Breast epithelium (tissue), 4 donors: ENCODE measurements at regions not wholly inside any gene's neighbourhood (a gene's known extent, or its start where the extent isn't known, plus 50 kb on each side); places are given as distances from the start of the nearest gene placed in this dataset.

Experiments used
- DNase-seq, 2 donors: peaks; one replicate each; pipeline ENCODE4 v3.0.0-alpha.2; 2019; ENCODE audit warnings: low spot score in 2 of 2
- H3K27ac ChIP-seq, 2 donors: fragments of 200-600 bp; sonication (generic) in 1 of 2; one replicate each; pipeline ENCODE4 v1.5.1; 2016 to 2019; ENCODE audit warnings: mild to moderate bottlenecking in 1 of 2
- H3K27me3 ChIP-seq, 2 donors: fragments of 200-600 bp; sonication (generic) in 1 of 2; one replicate each; pipeline versions ENCODE4 v1.5.1 to v1.6.0; 2017 to 2019; ENCODE audit warnings: control low read depth in 1 of 2, mild to moderate bottlenecking in 1 of 2
- H3K36me3 ChIP-seq: fragments of 200-600 bp; one replicate; pipeline ENCODE4 v1.5.1; 2019
- H3K4me1 ChIP-seq, 2 donors: fragments of 200-600 bp; sonication (generic); one replicate each; pipeline ENCODE4 v1.5.1; 2016 to 2019; ENCODE audit warnings: control low read depth in 1 of 2
- H3K4me3 ChIP-seq, 3 donors: fragments of 200-600 bp; sonication (generic); 1 replicate in 2 of 3; 2 replicates in 1 of 3; pipeline ENCODE4 v1.5.1; 2016 to 2019; ENCODE audit warnings: mild to moderate bottlenecking in 3 of 3, moderate library complexity in 2 of 3
- H3K9me3 ChIP-seq, 2 donors: fragments of 200-600 bp; sonication (generic) in 1 of 2; one replicate each; pipeline ENCODE4 v1.5.1; 2016 to 2019; ENCODE audit warnings: control low read depth in 1 of 2
- POLR2A ChIP-seq: fragments of 450-650 bp; IDR thresholded peaks from one replicate; pipeline ENCODE4 v1.6.1; 2016; ENCODE audit warnings: antibody characterized with exemption, mild to moderate bottlenecking, moderate library complexity
- POLR2AphosphoS5 ChIP-seq, 3 donors: sonication (generic); formaldehyde crosslinking; IDR thresholded peaks; one replicate each; pipeline ENCODE4 v1.6.1; 2017; ENCODE audit warnings: antibody characterized with exemption in 3 of 3
- intact Hi-C: fragments of 100-400 bp; cut with DNase I; formaldehyde crosslinking; loops from one replicate; pipeline ENCODE4 v1.15.1; 2023; ENCODE audit warnings: low total_unique reads
- TF ChIP-seq, protein P1 (sequence below), 3 donors: fragments of 450-650 bp; IDR thresholded peaks; one replicate each; pipeline ENCODE4 v1.5.1; 2016 to 2017; ENCODE audit warnings: antibody characterized with exemption in 3 of 3, mild to moderate bottlenecking in 3 of 3, moderate library complexity in 3 of 3

- no peaks in the 10 kb centered on the region for H3K27me3 ChIP-seq
- no peaks in the 10 kb centered on the region for H3K36me3 ChIP-seq
- no peak overlapping the region for H3K4me3 ChIP-seq
- no peaks in the 10 kb centered on the region for H3K4me1 ChIP-seq
- H3K27ac ChIP-seq = no peak overlapping the region
- no peak for TF ChIP-seq POLR2AphosphoS5 (IDR thresholded peaks at IDR 0.05)
- TF ChIP-seq, protein P1, sequence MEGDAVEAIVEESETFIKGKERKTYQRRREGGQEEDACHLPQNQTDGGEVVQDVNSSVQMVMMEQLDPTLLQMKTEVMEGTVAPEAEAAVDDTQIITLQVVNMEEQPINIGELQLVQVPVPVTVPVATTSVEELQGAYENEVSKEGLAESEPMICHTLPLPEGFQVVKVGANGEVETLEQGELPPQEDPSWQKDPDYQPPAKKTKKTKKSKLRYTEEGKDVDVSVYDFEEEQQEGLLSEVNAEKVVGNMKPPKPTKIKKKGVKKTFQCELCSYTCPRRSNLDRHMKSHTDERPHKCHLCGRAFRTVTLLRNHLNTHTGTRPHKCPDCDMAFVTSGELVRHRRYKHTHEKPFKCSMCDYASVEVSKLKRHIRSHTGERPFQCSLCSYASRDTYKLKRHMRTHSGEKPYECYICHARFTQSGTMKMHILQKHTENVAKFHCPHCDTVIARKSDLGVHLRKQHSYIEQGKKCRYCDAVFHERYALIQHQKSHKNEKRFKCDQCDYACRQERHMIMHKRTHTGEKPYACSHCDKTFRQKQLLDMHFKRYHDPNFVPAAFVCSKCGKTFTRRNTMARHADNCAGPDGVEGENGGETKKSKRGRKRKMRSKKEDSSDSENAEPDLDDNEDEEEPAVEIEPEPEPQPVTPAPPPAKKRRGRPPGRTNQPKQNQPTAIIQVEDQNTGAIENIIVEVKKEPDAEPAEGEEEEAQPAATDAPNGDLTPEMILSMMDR (IDR thresholded peaks at IDR 0.05) = no peak
- TF ChIP-seq POLR2A = no peak
- intact Hi-C loops = no loop called here
- DNase-seq = no peak
- H3K9me3 ChIP-seq = peaks cover 7 to 9% of the 10 kb centered on the region in 2 donors
Measured at GRCh38 chr6:15106958-15107643, 138.8 kb upstream of the JARID2 start.

DNA sequence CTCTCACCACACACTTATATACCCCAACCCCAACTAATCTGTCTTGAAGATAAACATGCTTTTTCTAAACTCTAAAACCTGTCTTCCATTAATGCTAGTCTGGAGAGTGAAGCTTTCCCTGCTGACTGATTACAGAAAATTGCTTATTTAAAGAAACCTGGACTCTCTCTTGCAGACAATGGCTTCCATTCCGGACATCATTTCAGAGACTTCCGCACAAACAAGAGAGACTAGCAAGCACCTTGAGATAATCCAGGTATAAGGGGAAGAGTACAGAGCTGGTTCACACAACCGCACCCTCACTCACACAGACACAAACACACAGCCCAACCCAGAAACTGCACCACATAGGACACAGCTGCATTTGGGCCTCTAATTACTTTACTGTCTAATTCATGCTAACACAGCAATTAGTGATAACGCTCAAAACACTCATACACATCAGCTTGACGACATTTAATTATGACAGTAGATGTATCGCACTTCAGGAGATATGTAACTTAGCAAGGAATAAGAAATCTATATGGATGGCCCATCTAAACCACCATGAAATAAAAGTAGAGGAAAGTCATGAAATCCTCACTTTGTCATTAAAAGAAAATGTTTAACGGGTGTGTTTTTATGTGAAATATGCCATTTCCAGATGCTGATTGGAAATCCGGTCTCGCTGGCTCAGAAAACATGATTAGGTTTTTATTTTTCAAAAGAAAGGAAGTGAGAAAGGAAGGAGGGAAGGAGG lies 138.1 kb upstream of the JARID2 start:
- H3K27ac ChIP-seq = no peak overlapping the region
- intact Hi-C loops = no loop called here
- H3K4me3 ChIP-seq = no peak overlapping the region
- H3K36me3 ChIP-seq = no peaks in the 10 kb centered on the region
- TF ChIP-seq POLR2A (no peak), POLR2AphosphoS5 (IDR thresholded peaks at IDR 0.05) (no peak)
- TF ChIP-seq, protein P1 (IDR thresholded peaks at IDR 0.05) = no peak
- H3K27me3 ChIP-seq = no peaks in the 10 kb centered on the region
- DNase-seq = no peak
- no peaks in the 10 kb centered on the region for H3K4me1 ChIP-seq
- peaks cover 7 to 9% of the 10 kb centered on the region in 2 donors for H3K9me3 ChIP-seq

DNA sequence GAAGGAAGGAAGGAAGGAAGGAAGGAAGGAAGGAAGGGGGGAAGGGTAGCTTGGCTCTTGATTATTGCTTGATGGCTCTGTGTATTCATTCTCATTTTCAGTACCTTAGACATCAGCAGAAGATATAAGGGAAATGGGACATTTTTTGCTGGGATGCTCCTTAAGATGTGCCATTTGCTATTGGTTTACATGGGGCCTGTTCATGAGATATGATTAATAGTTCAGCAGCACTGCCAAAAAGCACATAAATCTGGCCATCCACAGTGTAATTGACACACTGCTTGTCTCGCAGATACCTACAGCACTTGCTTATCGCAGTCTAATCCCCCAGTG lies 137.5 kb upstream of the JARID2 start:
- H3K27ac ChIP-seq = no peak overlapping the region
- no peak overlapping the region for H3K4me3 ChIP-seq
- no peak for DNase-seq
- H3K36me3 ChIP-seq = no peaks in the 10 kb centered on the region
- no peaks in the 10 kb centered on the region for H3K4me1 ChIP-seq
- H3K27me3 ChIP-seq = no peaks in the 10 kb centered on the region
- peaks cover 7 to 9% of the 10 kb centered on the region in 2 donors for H3K9me3 ChIP-seq
- no peak for TF ChIP-seq POLR2AphosphoS5 (IDR thresholded peaks at IDR 0.05)
- TF ChIP-seq, protein P1 (IDR thresholded peaks at IDR 0.05) = no peak
- no peak for TF ChIP-seq POLR2A
- intact Hi-C loops = no loop called here

- peaks cover 7 to 9% of the 10 kb centered on the region in 2 donors for H3K9me3 ChIP-seq
- H3K27me3 ChIP-seq = no peaks in the 10 kb centered on the region
- no peaks in the 10 kb centered on the region for H3K36me3 ChIP-seq
- H3K27ac ChIP-seq = no peak overlapping the region
- DNase-seq = no peak
- no peaks in the 10 kb centered on the region for H3K4me1 ChIP-seq
- TF ChIP-seq POLR2AphosphoS5 (IDR thresholded peaks at IDR 0.05) (no peak), POLR2A (no peak)
- TF ChIP-seq, protein P1 (IDR thresholded peaks at IDR 0.05) = no peak
- intact Hi-C loops = no loop called here
- H3K4me3 ChIP-seq = no peak overlapping the region
Measured at GRCh38 chr6:15109338-15110090, 136.4 kb upstream of the JARID2 start.
